ENCODE measurements at regions not wholly inside any gene's neighbourhood (a gene's known extent, or its start where the extent isn't known, plus 50 kb on each side); places are given as distances from the start of the nearest gene placed in this dataset.
A peak's percentile ranks its signal among the peaks of the same experiment; 100 is the strongest.

DNA sequence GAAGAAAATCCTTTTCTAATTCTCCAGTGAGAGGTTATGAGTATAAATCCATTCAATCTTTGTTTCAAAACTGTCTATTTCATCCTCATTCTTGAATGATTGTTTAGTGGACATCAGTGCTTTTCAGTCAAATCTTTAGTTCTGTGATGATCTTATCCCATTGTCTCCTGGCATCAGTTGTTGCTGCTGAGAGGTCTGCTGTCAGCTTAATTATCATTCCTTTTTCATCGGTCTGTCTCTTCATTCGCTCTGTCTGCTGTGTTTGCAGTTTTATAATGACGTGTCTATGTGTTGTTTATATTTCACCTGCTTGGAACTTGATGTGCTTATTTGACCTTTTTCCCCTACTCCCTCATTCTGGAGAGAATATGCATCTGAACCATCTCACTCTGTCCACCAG, 69.2 kb upstream of the GLI2 start:
- FAIRE-seq: no peak
- Histone ChIP-seq H2AFZ (ENCODE audit: low read depth, low read length) (no peak overlapping the region), H3K9me3 (replicated peaks; ENCODE audit: control insufficient read depth, insufficient read depth, low read depth, low read length) (no peaks in the 10 kb centered on the region), H3K4me3 (no peak overlapping the region), H3K27ac (ENCODE audit: extremely low read depth, low read depth, low read length) (no peak overlapping the region), H3K9me1 (ENCODE audit: control insufficient read depth, insufficient read depth, low read length) (no peaks in the 10 kb centered on the region), H3K9ac (ENCODE audit: insufficient read depth in 1 of 2, low read depth in 2 of 2, low read length in 2 of 2) (no peak overlapping the region), H4K20me1 (replicated peaks; ENCODE audit: control insufficient read depth, insufficient read depth, low read length) (no peaks in the 10 kb centered on the region), H3K4me2 (ENCODE audit: insufficient read depth, low read length) (no peak overlapping the region), H3K27me3 (ENCODE audit: control insufficient read depth in 2 of 2, insufficient read depth in 2 of 2, low read length in 2 of 2) (peaks cover 2 to 30% of the 10 kb centered on the region in 2 experiments; a peak in 3 of 5 replicates), H3K36me3 (ENCODE audit: control insufficient read depth, insufficient read depth, low read length) (no peaks in the 10 kb centered on the region), H3K79me2 (ENCODE audit: control insufficient read depth, insufficient read depth, low read length) (no peaks in the 10 kb centered on the region), H3K4me1 (replicated peaks in 1 of 2; ENCODE audit: control insufficient read depth in 2 of 2, insufficient read depth in 2 of 2, low read length in 2 of 2) (peaks cover 0 to 4% of the 10 kb centered on the region in 2 experiments; a peak in 2 of 5 replicates)
- CTCF ChIA-PET (ENCODE audit: low intra/inter-chr PET ratio): no interaction called here
- no TSS peak for BruUV-seq (replicated peaks)
- no peak for DNase-seq (ENCODE audit: extremely low read depth in 1 of 4, low spot score in 3 of 4)
- WGBS (ENCODE audit: insufficient coverage, low coverage, missing lambda C conversion rate): 0% methylated on average over 3 of the region's 3 CpGs
- 0 out of 2 replicates have a peak, but pooled peaks have one; percentile 59 for TF ChIP-seq CBX5 (IDR thresholded peaks at IDR 0.05; ENCODE audit: borderline replicate concordance, low read depth)
- TF ChIP-seq, protein P1, sequence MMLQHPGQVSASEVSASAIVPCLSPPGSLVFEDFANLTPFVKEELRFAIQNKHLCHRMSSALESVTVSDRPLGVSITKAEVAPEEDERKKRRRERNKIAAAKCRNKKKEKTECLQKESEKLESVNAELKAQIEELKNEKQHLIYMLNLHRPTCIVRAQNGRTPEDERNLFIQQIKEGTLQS (IDR thresholded peaks at IDR 0.05): no peak
- TF ChIP-seq, protein P1 (CRISPR knock-in tag; conservative IDR thresholded peaks at IDR 0.05): no peak
- peak in 1 of 2 experiments; percentile 71; a peak in 2 of 3 replicates for TF ChIP-seq CBX3 (IDR thresholded peaks at IDR 0.05; ENCODE audit: borderline replicate concordance in 1 of 2, low read length in 2 of 2)
- POLR2A ChIA-PET: interaction anchor here (0.6 kb wide), 1 partner anchor 378 kb away, joined by 3 read pairs; no protein-coding TSS in a partner anchor
- in situ Hi-C loops (cut with MboI) (no loop called here), intact Hi-C loops (cut with micrococcal nuclease) (no loop called here)
- no peak for ATAC-seq

DNA sequence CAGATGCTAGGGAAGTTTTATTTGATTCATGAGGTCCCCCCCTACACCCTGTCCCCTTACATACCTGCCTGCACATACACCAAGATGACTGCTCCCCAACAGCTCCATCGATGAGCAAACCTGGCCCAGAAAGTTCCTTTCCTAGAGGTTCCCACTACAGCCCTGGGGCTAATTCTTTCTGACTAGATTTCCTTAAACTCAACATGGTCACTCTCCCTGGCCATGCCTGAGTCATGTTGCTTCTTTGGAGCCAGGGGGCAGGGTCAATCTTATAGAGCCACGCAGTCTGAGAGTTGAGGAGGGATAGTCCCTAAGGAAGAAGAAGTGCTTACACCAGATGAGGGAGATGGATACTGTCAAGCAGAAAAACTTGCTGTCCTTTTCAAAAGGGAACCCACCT, 67.7 kb upstream of the GLI2 start:
- Histone ChIP-seq H3K36me3 (ENCODE audit: control insufficient read depth, insufficient read depth, low read length) (no peaks in the 10 kb centered on the region), H3K27ac (ENCODE audit: extremely low read depth, low read depth, low read length) (no peak overlapping the region), H4K20me1 (replicated peaks; ENCODE audit: control insufficient read depth, insufficient read depth, low read length) (0 out of 2 replicates have a peak, but pooled peaks cover under 1% of the 10 kb centered on the region), H3K79me2 (ENCODE audit: control insufficient read depth, insufficient read depth, low read length) (no peaks in the 10 kb centered on the region), H3K4me1 (replicated peaks in 1 of 2; ENCODE audit: control insufficient read depth in 2 of 2, insufficient read depth in 2 of 2, low read length in 2 of 2) (peaks cover 0 to 4% of the 10 kb centered on the region in 2 experiments; a peak in 2 of 5 replicates), H2AFZ (ENCODE audit: low read depth, low read length) (no peak overlapping the region), H3K4me2 (ENCODE audit: insufficient read depth, low read length) (no peak overlapping the region), H3K9me1 (ENCODE audit: control insufficient read depth, insufficient read depth, low read length) (no peaks in the 10 kb centered on the region), H3K4me3 (no peak overlapping the region), H3K27me3 (ENCODE audit: control insufficient read depth in 2 of 2, insufficient read depth in 2 of 2, low read length in 2 of 2) (peaks cover 2 to 24% of the 10 kb centered on the region in 2 experiments; a peak in 4 of 5 replicates), H3K9me3 (replicated peaks; ENCODE audit: control insufficient read depth, insufficient read depth, low read depth, low read length) (no peaks in the 10 kb centered on the region), H3K9ac (ENCODE audit: insufficient read depth in 1 of 2, low read depth in 2 of 2, low read length in 2 of 2) (no peak overlapping the region)
- 10% methylated on average over 2 of the region's 2 CpGs for WGBS (ENCODE audit: insufficient coverage, low coverage, missing lambda C conversion rate)
- ChIA-PET POLR2A (no interaction called here), CTCF (ENCODE audit: low intra/inter-chr PET ratio) (no interaction called here)
- in situ Hi-C loops (cut with MboI): no loop called here
- no peak for ATAC-seq
- DNase-seq (ENCODE audit: extremely low read depth in 1 of 4, low spot score in 3 of 4): no peak
- BruUV-seq (replicated peaks): no TSS peak
- TF ChIP-seq ZNF589 (CRISPR knock-in tag; IDR thresholded peaks at IDR 0.05; ENCODE audit: low read depth) (no peak), ETV1 (tag; conservative IDR thresholded peaks at IDR 0.05; ENCODE audit: low read depth) (no peak), SETDB1 (IDR thresholded peaks at IDR 0.05; ENCODE audit: low read length) (no peak), RCOR1 (IDR thresholded peaks at IDR 0.05; ENCODE audit: borderline replicate concordance in 1 of 2, low read depth in 2 of 2, low read length in 2 of 2) (no peak), FOXM1 (IDR thresholded peaks at IDR 0.05; ENCODE audit: low read depth) (no peak), FOXM1 (CRISPR knock-in tag; IDR thresholded peaks at IDR 0.05; ENCODE audit: low read depth) (no peak), ASH1L (IDR thresholded peaks at IDR 0.05; ENCODE audit: borderline replicate concordance, low read depth, partially characterized antibody) (no peak), ETS2 (tag; IDR thresholded peaks at IDR 0.05; ENCODE audit: borderline replicate concordance, poor library complexity, severe bottlenecking) (no peak), HSF4 (CRISPR knock-in tag; IDR thresholded peaks at IDR 0.05; ENCODE audit: borderline replicate concordance) (no peak), ELF2 (CRISPR knock-in tag; IDR thresholded peaks at IDR 0.05) (no peak), CHD4 (IDR thresholded peaks at IDR 0.05; ENCODE audit: insufficient read depth, insufficient replicate concordance, low read depth, low read length, poor library complexity, severe bottlenecking) (no peak), GATAD2A (IDR thresholded peaks at IDR 0.05) (no peak)
- FAIRE-seq: no peak
- intact Hi-C loops (cut with micrococcal nuclease): no loop called here
